Fibroblast of lung (primary cell): ENCODE measurements at regions not wholly inside any gene's neighbourhood (a gene's known extent, or its start where the extent isn't known, plus 50 kb on each side); places are given as distances from the start of the nearest gene placed in this dataset.

ENCODE experiments used
- DNase-seq, 2 donors: peaks; one replicate each; pipeline versions ENCODE4 v3.0.0 to v3.0.0-alpha.2; 2010; ENCODE audit warnings: low read depth in 2 of 2
- H2AFZ ChIP-seq: 2 replicates; pipeline ENCODE4 v1.5.1; 2012; ENCODE audit warnings: low read length, control low read depth, inconsistent platforms
- H3K27ac ChIP-seq: 2 replicates; pipeline ENCODE4 v1.5.1; 2011; ENCODE audit warnings: low read length, control low read depth; ENCODE audit not compliant: insufficient read depth
- H3K27me3 ChIP-seq: 2 replicates; pipeline ENCODE4 v1.5.1; 2011; ENCODE audit warnings: mild to moderate bottlenecking, low read length; ENCODE audit not compliant: control insufficient read depth, insufficient read depth
- H3K36me3 ChIP-seq: 2 replicates; pipeline ENCODE4 v1.5.1; 2011; ENCODE audit warnings: low read length; ENCODE audit not compliant: control insufficient read depth, insufficient read depth
- H3K4me1 ChIP-seq: 2 replicates; pipeline ENCODE4 v1.5.1; 2011; ENCODE audit warnings: low read length; ENCODE audit not compliant: control insufficient read depth, insufficient read depth; ENCODE audit errors: extremely low read depth
- H3K4me2 ChIP-seq: 2 replicates; pipeline ENCODE4 v1.5.1; 2011; ENCODE audit warnings: low read length, control low read depth; ENCODE audit not compliant: insufficient read depth; ENCODE audit errors: extremely low read depth
- H3K4me3 ChIP-seq, 4 experiments: fragments of 200-600 bp in 1 of 4; sonication (generic) in 1 of 4; replicated peaks in 1 of 4; 2 replicates each; pipeline ENCODE4 v1.5.1; 2011 to 2016; ENCODE audit warnings: low read length in 4 of 4, low read depth in 3 of 4, mild to moderate bottlenecking in 3 of 4, control low read depth in 2 of 4, inconsistent platforms in 1 of 4, mixed read lengths in 1 of 4; ENCODE audit not compliant: insufficient read depth in 1 of 4; ENCODE audit errors: control extremely low read depth in 1 of 4
- H3K79me2 ChIP-seq: 2 replicates; pipeline ENCODE4 v1.5.1; 2012; ENCODE audit warnings: mild to moderate bottlenecking, low read length, inconsistent platforms; ENCODE audit not compliant: control insufficient read depth, insufficient read depth
- H3K9ac ChIP-seq: 2 replicates; pipeline ENCODE4 v1.5.1; 2011; ENCODE audit warnings: mild to moderate bottlenecking, low read length, control low read depth; ENCODE audit not compliant: insufficient read depth
- H3K9me3 ChIP-seq: 2 replicates; pipeline ENCODE4 v1.5.1; 2012; ENCODE audit warnings: low read depth, low read length; ENCODE audit not compliant: control insufficient read depth, insufficient read depth
- H4K20me1 ChIP-seq: 2 replicates; pipeline ENCODE4 v1.5.1; 2011; ENCODE audit warnings: low read length; ENCODE audit not compliant: control insufficient read depth, insufficient read depth; ENCODE audit errors: extremely low read depth
- EZH2 ChIP-seq: IDR thresholded peaks from 2 replicates; pipeline ENCODE4 v1.5.1; 2012; ENCODE audit warnings: low read length, control low read depth, mild to moderate bottlenecking; ENCODE audit errors: missing control alignments
- TF ChIP-seq, protein P1 (sequence below), 2 donors: IDR thresholded peaks in 1 of 2; conservative IDR thresholded peaks in 1 of 2; 1 replicate in 1 of 2; 2 replicates in 1 of 2; pipeline ENCODE4 v1.5.1; 2011 to 2012; ENCODE audit warnings: low read length in 2 of 2, control low read depth in 1 of 2, inconsistent platforms in 1 of 2, low read depth in 1 of 2, mild to moderate bottlenecking in 1 of 2

GRCh38 chr13:64099994-64100393 lies 2684.3 kb upstream of the PCDH20 start:
- no peak overlapping the region for H3K27ac ChIP-seq
- no peak overlapping the region for H3K9ac ChIP-seq
- DNase-seq = no peak
- no peaks in the 10 kb centered on the region for H4K20me1 ChIP-seq
- no peaks in the 10 kb centered on the region for H3K9me3 ChIP-seq
- H3K79me2 ChIP-seq = no peaks in the 10 kb centered on the region
- no peaks in the 10 kb centered on the region for H3K27me3 ChIP-seq
- H2AFZ ChIP-seq = no peak overlapping the region
- TF ChIP-seq EZH2 = no peak
- TF ChIP-seq, protein P1, sequence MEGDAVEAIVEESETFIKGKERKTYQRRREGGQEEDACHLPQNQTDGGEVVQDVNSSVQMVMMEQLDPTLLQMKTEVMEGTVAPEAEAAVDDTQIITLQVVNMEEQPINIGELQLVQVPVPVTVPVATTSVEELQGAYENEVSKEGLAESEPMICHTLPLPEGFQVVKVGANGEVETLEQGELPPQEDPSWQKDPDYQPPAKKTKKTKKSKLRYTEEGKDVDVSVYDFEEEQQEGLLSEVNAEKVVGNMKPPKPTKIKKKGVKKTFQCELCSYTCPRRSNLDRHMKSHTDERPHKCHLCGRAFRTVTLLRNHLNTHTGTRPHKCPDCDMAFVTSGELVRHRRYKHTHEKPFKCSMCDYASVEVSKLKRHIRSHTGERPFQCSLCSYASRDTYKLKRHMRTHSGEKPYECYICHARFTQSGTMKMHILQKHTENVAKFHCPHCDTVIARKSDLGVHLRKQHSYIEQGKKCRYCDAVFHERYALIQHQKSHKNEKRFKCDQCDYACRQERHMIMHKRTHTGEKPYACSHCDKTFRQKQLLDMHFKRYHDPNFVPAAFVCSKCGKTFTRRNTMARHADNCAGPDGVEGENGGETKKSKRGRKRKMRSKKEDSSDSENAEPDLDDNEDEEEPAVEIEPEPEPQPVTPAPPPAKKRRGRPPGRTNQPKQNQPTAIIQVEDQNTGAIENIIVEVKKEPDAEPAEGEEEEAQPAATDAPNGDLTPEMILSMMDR (conservative IDR thresholded peaks at IDR 0.05 in 1 of 2, IDR thresholded peaks at IDR 0.05 in 1 of 2; ENCODE audit: low read depth in 1 of 2, low read length in 2 of 2) = no peak
- H3K36me3 ChIP-seq = no peaks in the 10 kb centered on the region
- H3K4me3 ChIP-seq = no peak overlapping the region
- no peaks in the 10 kb centered on the region for H3K4me1 ChIP-seq
- H3K4me2 ChIP-seq = no peak overlapping the region

DNA sequence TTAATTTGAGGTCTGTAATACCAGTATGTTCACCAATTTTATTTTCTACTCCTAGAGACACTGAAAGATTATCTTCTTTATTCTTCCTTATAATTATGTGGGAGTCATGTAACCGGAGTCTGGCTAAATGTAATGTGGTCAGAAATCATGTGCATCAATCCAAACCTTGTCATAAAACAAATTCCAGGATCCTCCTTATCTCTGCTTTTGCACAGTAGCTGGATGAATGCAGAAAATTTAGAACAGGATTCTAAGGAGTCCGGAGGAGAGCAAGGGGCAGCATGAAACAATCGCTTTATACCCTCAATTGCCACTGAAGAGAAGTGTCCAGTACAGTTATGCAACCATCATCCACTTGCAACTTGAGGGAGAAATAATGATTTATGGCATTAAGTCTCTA lies 2674.7 kb upstream of the PCDH20 start:
- Histone ChIP-seq H3K27ac (no peak overlapping the region), H3K9ac (no peak overlapping the region), H3K4me3 (no peak overlapping the region), H3K27me3 (no peaks in the 10 kb centered on the region), H2AFZ (no peak overlapping the region), H3K9me3 (no peaks in the 10 kb centered on the region), H3K4me2 (no peak overlapping the region), H4K20me1 (no peaks in the 10 kb centered on the region), H3K79me2 (no peaks in the 10 kb centered on the region), H3K4me1 (no peaks in the 10 kb centered on the region), H3K36me3 (no peaks in the 10 kb centered on the region)
- no peak for DNase-seq
- TF ChIP-seq EZH2 = no peak
- TF ChIP-seq, protein P1 (conservative IDR thresholded peaks at IDR 0.05 in 1 of 2, IDR thresholded peaks at IDR 0.05 in 1 of 2; ENCODE audit: low read depth in 1 of 2, low read length in 2 of 2) = no peak

DNA sequence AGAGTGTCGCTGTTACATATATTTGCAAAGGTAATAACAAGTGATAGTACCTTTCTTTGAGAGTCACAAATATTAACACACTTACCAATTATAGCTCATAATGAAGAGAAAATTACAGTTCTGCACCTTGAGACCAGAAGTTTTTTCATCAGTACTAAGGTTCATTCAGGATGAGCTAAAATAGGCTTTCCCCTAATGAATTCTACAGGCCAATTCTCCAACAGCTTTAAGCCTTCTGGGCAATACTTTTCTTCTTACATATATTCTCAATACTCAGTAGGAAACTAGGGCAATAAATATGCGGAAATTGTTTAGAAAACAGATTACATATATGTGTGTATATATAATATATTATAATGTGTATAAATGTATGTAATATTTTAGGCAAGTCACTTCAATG lies 2672.8 kb upstream of the PCDH20 start:
- H3K4me2 ChIP-seq = no peak overlapping the region
- TF ChIP-seq, protein P1 (conservative IDR thresholded peaks at IDR 0.05 in 1 of 2, IDR thresholded peaks at IDR 0.05 in 1 of 2; ENCODE audit: low read depth in 1 of 2, low read length in 2 of 2) = no peak
- no peak for TF ChIP-seq EZH2
- no peak for DNase-seq
- no peaks in the 10 kb centered on the region for H3K9me3 ChIP-seq
- H3K27me3 ChIP-seq = no peaks in the 10 kb centered on the region
- H3K4me3 ChIP-seq = no peak overlapping the region
- H3K9ac ChIP-seq = no peak overlapping the region
- no peak overlapping the region for H2AFZ ChIP-seq
- H3K4me1 ChIP-seq = no peaks in the 10 kb centered on the region
- H3K36me3 ChIP-seq = no peaks in the 10 kb centered on the region
- no peaks in the 10 kb centered on the region for H3K79me2 ChIP-seq
- H4K20me1 ChIP-seq = no peaks in the 10 kb centered on the region
- no peak overlapping the region for H3K27ac ChIP-seq
